ENCODE measurements at regions not wholly inside any gene's neighbourhood (a gene's known extent, or its start where the extent isn't known, plus 50 kb on each side); places are given as distances from the start of the nearest gene placed in this dataset.

- POLR2A ChIA-PET = no interaction called here
- CTCF ChIA-PET = no interaction called here
Observed at GRCh38 chr3:187979564-187979963, 174.4 kb upstream of the LPP start.

GRCh38 chr3:187980861-187981260, 173.1 kb upstream of the LPP start:
- 54% methylated on average over 3 of the region's 3 CpGs for WGBS (ENCODE audit: low lambda C conversion rate)
- POLR2A ChIA-PET = no interaction called here
- no peak overlapping the region for H3K9ac ChIP-seq
- H3F3A ChIP-seq (replicated peaks; ENCODE audit: insufficient read depth) = peaks cover 8% of the 10 kb centered on the region
- no peaks in the 10 kb centered on the region for H3K79me2 ChIP-seq (ENCODE audit: insufficient read depth)
- H3K27me3 ChIP-seq (ENCODE audit: insufficient read depth) = no peaks in the 10 kb centered on the region
- H3K36me3 ChIP-seq (replicated peaks in 1 of 2; ENCODE audit: control insufficient read depth in 1 of 2, insufficient read depth in 2 of 2, low read length in 1 of 2) = no peaks in the 10 kb centered on the region
- peaks cover 0 to 5% of the 10 kb centered on the region in 2 experiments; a peak in 3 of 4 replicates for H3K4me1 ChIP-seq (ENCODE audit: control insufficient read depth in 1 of 2, insufficient read depth in 2 of 2, low read depth in 1 of 2, low read length in 1 of 2)
- no peak overlapping the region for H3K27ac ChIP-seq (ENCODE audit: low read depth in 2 of 2, low read length in 1 of 2)
- CTCF ChIA-PET = interaction anchor here (1.1 kb wide), 1 partner anchor 241 kb away, joined by 3 read pairs; no protein-coding TSS in a partner anchor
- H2AFZ ChIP-seq (ENCODE audit: low read depth) = no peak overlapping the region
- H3K9me2 ChIP-seq = no peaks in the 10 kb centered on the region
- TF ChIP-seq FOXJ3 (CRISPR knock-in tag; IDR thresholded peaks at IDR 0.05) (no peak), EP300 (IDR thresholded peaks at IDR 0.05; ENCODE audit: borderline replicate concordance in 1 of 2, low read depth in 1 of 2, low read length in 1 of 2) (no peak), TEAD4 (IDR thresholded peaks at IDR 0.05; ENCODE audit: borderline replicate concordance, insufficient read depth) (no peak), USF1 (IDR thresholded peaks at IDR 0.05; ENCODE audit: borderline replicate concordance, low read depth) (no peak)
- H3K9me3 ChIP-seq = no peaks in the 10 kb centered on the region
- no peaks in the 10 kb centered on the region for H4K20me1 ChIP-seq (ENCODE audit: insufficient read depth)
- no peak overlapping the region for H3K4me2 ChIP-seq
- H3K4me3 ChIP-seq (ENCODE audit: low read depth in 2 of 2, low read length in 1 of 2) = no peak overlapping the region
- DNase-seq = no peak

More at GRCh38 chr3:187979564-187979963, 174.4 kb upstream of the LPP start:
- H2AFZ ChIP-seq (ENCODE audit: low read depth) = no peak overlapping the region
- no peaks in the 10 kb centered on the region for H4K20me1 ChIP-seq (ENCODE audit: insufficient read depth)
- no peak overlapping the region for H3K4me2 ChIP-seq
- no peaks in the 10 kb centered on the region for H3K27me3 ChIP-seq (ENCODE audit: insufficient read depth)
- no peaks in the 10 kb centered on the region; a peak in 2 of 4 replicates for H3K4me1 ChIP-seq (ENCODE audit: control insufficient read depth in 1 of 2, insufficient read depth in 2 of 2, low read depth in 1 of 2, low read length in 1 of 2)
- H3K9me2 ChIP-seq = no peaks in the 10 kb centered on the region
- no peaks in the 10 kb centered on the region for H3K36me3 ChIP-seq (replicated peaks in 1 of 2; ENCODE audit: control insufficient read depth in 1 of 2, insufficient read depth in 2 of 2, low read length in 1 of 2)
- no peak overlapping the region for H3K27ac ChIP-seq (ENCODE audit: low read depth in 2 of 2, low read length in 1 of 2)
- H3K4me3 ChIP-seq (ENCODE audit: low read depth in 2 of 2, low read length in 1 of 2) = no peak overlapping the region
- H3K9me3 ChIP-seq = no peaks in the 10 kb centered on the region
- H3K9ac ChIP-seq = no peak overlapping the region
- H3K79me2 ChIP-seq (ENCODE audit: insufficient read depth) = no peaks in the 10 kb centered on the region
- peaks cover 6% of the 10 kb centered on the region for H3F3A ChIP-seq (replicated peaks; ENCODE audit: insufficient read depth)
- no peak for DNase-seq
- 94% methylated on average over 2 of the region's 2 CpGs for WGBS (ENCODE audit: low lambda C conversion rate)
- TF ChIP-seq TEAD4 (IDR thresholded peaks at IDR 0.05; ENCODE audit: borderline replicate concordance, insufficient read depth) (no peak), YY1 (IDR thresholded peaks at IDR 0.05; ENCODE audit: low read depth) (no peak), NFIC (IDR thresholded peaks at IDR 0.05; ENCODE audit: borderline replicate concordance) (no peak), EZH2phosphoT487 (IDR thresholded peaks at IDR 0.05; ENCODE audit: borderline replicate concordance, low read depth) (no peak)

- TF ChIP-seq RAD21 (IDR thresholded peaks at IDR 0.05; ENCODE audit: low read length) = no peak
- POLR2A ChIA-PET = no interaction called here
- no peaks in the 10 kb centered on the region for H3K36me3 ChIP-seq (replicated peaks in 1 of 2; ENCODE audit: control insufficient read depth in 1 of 2, insufficient read depth in 2 of 2, low read length in 1 of 2)
Observed at GRCh38 chr3:187982142-187982541, 171.8 kb upstream of the LPP start.

More at GRCh38 chr3:187982142-187982541, 171.8 kb upstream of the LPP start:
- peaks cover 17% of the 10 kb centered on the region for H3F3A ChIP-seq (replicated peaks; ENCODE audit: insufficient read depth)
- H3K27me3 ChIP-seq (ENCODE audit: insufficient read depth) = no peaks in the 10 kb centered on the region
- H3K9me2 ChIP-seq = no peaks in the 10 kb centered on the region
- no peaks in the 10 kb centered on the region for H3K9me3 ChIP-seq
- whole genome bisulfite sequencing (ENCODE audit: low lambda C conversion rate) = 82% methylated on average over 3 of the region's 3 CpGs
- no peak overlapping the region for H2AFZ ChIP-seq (ENCODE audit: low read depth)
- no peaks in the 10 kb centered on the region for H4K20me1 ChIP-seq (ENCODE audit: insufficient read depth)
- no peak overlapping the region for H3K4me2 ChIP-seq
- CTCF ChIA-PET = interaction anchor here (1.1 kb wide), 1 partner anchor 242 kb away, joined by 3 read pairs; no protein-coding TSS in a partner anchor
- H3K27ac ChIP-seq (ENCODE audit: low read depth in 2 of 2, low read length in 1 of 2) = no peak overlapping the region
- H3K79me2 ChIP-seq (ENCODE audit: insufficient read depth) = no peaks in the 10 kb centered on the region
- no peak for DNase-seq
- no peak overlapping the region for H3K9ac ChIP-seq
- no peak overlapping the region for H3K4me3 ChIP-seq (ENCODE audit: low read depth in 2 of 2, low read length in 1 of 2)
- peaks cover 0 to 14% of the 10 kb centered on the region in 2 experiments; a peak in 3 of 4 replicates for H3K4me1 ChIP-seq (ENCODE audit: control insufficient read depth in 1 of 2, insufficient read depth in 2 of 2, low read depth in 1 of 2, low read length in 1 of 2)

Measured in SK-N-SH (cell line).